Retina (tissue), 1 donor: ENCODE measurements at regions not wholly inside any gene's neighbourhood (a gene's known extent, or its start where the extent isn't known, plus 50 kb on each side); places are given as distances from the start of the nearest gene placed in this dataset.

Experiments
- DNase-seq: peaks from one replicate; pipeline ENCODE4 v3.0.0-alpha.2; 2016

- no peak for DNase-seq
Measured at GRCh38 chr1:218527737-218528136, 182.6 kb downstream of the TGFB2 start.

GRCh38 chr1:218529646-218530300 is 184.6 kb downstream of the TGFB2 start:
- no peak for DNase-seq

GRCh38 chr1:218531936-218532335 is 186.8 kb downstream of the TGFB2 start:
- DNase-seq = no peak

DNA sequence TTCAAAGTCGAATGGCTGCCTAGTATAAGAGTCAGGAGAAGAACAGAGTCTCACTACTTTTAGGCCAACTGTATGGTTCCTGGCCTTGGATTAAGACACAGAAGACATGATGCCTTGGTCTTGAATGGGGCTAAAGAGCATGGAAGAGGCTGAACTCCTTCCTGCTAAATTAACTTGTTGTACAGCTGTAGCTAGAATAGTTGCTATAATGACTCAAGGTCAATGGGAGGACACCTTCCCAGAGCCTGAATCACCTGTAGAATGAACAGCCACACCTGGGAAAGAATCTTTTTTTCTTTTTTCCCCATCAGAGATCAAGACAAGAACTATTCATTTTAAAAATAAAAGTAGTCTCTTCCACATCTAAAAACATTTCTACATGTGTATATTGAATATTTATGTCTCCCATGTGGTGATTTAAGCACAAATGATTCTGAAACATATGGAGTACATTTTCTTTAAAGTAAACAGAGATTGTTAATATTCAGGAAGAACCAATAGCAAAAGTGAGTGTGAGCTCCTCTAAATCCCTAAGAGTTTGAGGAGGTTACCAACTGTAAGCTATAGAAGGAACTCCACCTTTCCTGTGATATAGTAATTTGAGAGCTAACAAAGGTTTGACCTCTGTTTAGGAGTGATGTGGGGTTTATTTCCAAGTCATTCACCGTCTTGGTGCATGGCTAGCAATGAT is 191.3 kb downstream of the TGFB2 start:
- no peak for DNase-seq

DNA sequence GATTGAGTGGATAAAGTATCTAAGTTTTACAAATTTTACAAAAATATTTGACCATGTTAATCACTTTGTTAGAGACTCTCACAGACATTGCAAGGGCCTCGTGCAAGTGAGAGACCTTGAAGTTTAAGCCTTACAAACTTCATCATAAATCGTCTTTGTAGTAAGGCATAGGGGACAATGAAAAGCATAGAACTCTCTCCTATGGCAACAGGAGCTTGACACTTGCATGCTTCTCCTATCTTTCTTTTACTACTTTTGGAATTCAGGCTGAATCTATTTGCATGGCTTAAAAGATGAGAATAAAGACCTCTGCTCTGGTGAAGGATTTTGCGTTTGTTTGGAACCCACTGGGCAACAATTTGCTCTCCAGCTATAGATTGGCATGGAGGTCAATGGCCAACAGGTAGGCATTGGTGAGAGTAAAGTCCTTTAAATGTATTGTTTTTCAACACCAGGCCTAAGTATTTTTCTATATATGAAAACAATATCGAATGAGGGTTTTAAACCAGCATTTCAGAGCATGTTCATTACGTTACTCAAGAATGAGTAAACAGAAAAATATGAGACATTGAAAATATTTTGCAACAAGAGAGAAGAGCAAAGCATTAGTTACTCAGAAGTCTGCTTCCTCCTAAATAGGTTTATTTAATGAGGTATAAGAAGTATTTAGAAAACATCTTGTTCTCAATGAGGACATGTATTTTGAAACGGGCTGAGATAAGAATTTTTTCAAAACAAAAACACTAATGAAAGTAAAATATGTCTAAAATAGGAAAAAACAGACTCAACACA is 192.2 kb downstream of the TGFB2 start:
- DNase-seq = no peak

- DNase-seq = no peak
Measured at GRCh38 chr1:218538341-218538740, 193.2 kb downstream of the TGFB2 start.

- no peak for DNase-seq
Measured at GRCh38 chr1:218546314-218546713, 201.2 kb downstream of the TGFB2 start.

DNA sequence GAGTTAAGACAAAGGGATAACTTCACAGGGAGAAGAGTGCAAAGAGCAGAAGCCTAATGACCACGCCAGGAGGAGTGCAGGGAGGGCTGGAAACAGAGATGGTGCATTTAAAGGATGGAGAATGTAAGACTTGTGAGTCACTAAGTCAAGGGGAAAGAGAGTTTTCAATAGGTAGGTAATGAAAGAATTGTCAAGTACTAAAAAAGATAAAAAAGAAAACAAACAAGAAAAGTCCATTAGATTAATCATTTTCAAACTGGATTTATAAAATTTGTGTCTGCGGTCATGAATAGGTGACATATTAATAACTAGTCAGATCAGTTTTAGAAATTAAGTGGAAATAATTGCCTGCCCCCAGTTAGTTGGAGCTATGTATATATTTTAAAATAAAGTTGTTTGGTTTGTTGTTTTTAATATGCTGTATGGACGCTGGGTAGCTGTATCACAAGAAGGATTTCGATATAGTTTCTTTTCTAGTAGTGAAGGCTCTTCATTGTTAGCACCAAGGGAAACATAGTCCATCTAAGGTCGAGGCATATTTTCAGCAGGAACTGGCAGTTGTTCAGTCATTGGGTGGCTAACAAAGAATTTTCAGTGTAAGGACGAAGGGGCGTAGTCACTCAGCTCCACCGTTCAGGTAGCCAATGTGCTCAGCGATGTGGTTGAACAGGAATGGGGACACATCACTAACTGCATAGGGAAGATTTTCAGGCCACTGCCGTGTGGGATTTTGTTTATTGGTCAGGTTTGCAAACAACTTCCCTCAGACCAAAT is 203.0 kb downstream of the TGFB2 start:
- no peak for DNase-seq

DNA sequence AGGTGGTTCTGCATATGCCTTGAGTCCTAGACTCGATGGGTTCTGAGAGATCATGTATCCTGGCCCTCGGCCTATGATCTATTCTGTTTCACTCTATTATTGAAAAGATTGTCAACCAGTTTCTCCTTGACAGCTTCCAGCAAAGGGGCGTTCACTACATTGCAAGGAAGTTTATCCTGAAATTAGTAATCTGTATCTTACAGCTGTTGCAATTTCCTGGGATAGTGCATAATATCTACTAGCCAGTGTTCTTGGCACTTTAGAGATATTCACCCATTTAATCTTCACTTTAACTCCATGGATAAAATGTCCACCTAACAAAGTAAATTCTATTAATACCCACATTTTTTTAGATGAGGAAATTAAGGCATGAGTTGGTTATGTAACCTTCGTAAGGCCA is 203.6 kb downstream of the TGFB2 start:
- no peak for DNase-seq

DNA sequence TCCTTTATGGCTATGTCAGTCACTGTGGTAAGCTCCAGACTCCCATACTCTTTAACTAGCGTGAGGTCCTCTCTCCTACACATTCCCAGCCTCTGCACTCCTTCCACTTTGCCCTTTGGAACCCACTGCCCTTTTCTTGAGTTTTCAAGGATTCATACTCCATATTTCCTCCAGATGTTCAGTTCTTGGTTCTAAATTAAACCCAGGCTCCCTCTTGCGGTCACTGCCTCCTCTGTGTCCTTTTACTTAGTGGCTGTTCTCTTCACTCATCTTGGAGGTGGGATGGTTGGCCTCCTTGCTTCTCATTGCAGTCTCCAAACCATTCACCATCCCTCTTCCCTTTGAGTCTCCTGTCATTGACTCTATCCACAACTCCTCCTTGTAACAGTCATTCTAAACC is 208.1 kb downstream of the TGFB2 start:
- no peak for DNase-seq

GRCh38 chr1:218556016-218556415 is 210.9 kb downstream of the TGFB2 start:
- DNase-seq = no peak

DNA sequence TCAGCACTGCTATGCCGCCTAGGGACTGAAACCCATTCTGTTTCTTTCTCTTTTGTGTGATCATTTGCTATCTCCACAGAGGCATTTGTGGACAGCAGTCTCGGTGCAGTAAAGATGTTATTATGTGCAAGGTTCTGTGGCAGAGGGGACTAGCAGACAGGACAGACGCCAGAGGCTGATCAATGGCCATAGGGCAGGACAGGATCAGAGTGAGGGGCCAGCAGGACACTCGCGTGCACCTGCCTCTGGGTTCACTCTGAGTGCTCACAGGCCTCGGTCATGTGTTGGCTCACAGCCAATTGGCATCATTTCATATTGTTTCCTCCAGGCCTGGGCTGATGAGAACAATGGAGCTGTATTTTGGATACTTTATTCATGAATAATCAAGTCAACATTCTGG is 212.6 kb downstream of the TGFB2 start:
- peak; percentile 36 for DNase-seq

DNA sequence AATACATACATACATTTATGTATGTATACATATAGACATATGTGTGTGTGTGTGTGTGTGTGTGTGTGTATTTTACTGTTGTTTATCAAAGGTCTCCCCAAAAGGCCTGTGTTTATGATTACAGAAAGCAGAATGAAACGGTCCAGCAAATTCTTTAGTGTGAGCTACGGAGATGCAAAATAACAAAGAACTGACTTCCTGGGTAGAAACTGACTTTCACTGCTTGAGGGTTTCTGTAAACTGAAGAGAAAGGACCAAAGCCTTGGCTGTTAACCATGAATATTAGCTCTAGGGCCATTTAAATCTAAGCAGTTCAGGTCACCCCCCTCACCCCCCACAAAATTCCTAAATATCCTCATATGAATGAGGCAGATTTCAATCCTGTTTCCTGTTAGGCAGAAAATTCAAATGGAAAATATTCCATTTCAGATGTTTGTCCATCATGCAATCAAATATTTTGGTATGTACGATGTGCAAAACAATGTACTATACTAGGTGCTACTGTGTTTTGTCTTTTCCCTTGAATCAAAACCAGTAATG is 213.2 kb downstream of the TGFB2 start:
- DNase-seq = no peak

GRCh38 chr1:218565377-218565776 is 220.2 kb downstream of the TGFB2 start:
- DNase-seq = no peak

- no peak for DNase-seq
Measured at GRCh38 chr1:218568962-218569550, 223.9 kb downstream of the TGFB2 start.

DNA sequence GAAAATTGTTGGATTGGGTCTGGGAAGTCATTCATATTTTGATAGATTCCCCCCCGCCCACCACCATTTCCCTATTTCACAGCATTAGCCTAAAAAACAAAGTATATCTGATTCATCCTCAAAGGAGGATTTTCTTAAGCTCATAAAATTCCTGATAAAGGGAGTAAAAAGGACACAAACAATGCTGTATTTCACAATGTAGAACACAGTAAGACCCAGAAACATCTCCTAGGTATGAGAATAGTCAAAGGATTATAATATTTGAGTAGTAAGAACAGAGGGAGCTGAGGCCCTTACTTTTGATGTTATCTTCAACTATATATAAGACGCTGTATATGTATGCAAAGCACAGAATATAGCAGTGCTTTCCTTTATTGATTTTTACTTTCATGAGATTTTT is 225.3 kb downstream of the TGFB2 start:
- DNase-seq = no peak

GRCh38 chr1:218571491-218571890 is 226.4 kb downstream of the TGFB2 start:
- no peak for DNase-seq

- DNase-seq = no peak
Measured at GRCh38 chr1:218572050-218572449, 226.9 kb downstream of the TGFB2 start.

- DNase-seq = no peak
Measured at GRCh38 chr1:218573925-218574324, 228.8 kb downstream of the TGFB2 start.

GRCh38 chr1:218575079-218575478 is 229.9 kb downstream of the TGFB2 start:
- DNase-seq = no peak

GRCh38 chr1:218575856-218576255 is 230.7 kb downstream of the TGFB2 start:
- DNase-seq = no peak

- no peak for DNase-seq
Measured at GRCh38 chr1:218582646-218583045, 237.5 kb downstream of the TGFB2 start.
